ENCODE measurements at regions not wholly inside any gene's neighbourhood (a gene's known extent, or its start where the extent isn't known, plus 50 kb on each side); places are given as distances from the start of the nearest gene placed in this dataset.

DNA sequence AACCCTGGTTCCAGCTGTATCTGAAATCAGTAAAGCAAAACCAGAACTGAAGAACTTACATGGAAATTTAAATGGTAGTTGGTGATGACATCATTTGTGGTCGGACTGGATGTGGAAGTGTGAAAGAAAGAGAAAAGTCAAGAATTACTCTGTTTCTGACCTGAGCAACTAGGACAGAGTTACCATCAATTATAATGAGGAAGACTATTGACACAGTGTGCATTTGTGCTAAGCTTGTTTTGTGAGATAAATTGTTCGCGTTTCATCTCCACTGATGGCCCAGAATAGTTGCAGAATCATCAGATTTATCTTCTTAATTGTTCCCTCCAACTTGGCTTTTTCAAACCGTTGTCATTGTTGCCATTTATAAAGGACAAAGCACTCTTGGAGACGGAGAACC lies 410.6 kb upstream of the DEPDC1 start:
- TF ChIP-seq SMC3 (conservative IDR thresholded peaks at IDR 0.05; ENCODE audit: poor library complexity) (no peak), POLR2AphosphoS5 (IDR thresholded peaks at IDR 0.05) (no peak), EZH2 (IDR thresholded peaks at IDR 0.05; ENCODE audit: borderline replicate concordance, insufficient read depth, low read length, poor library complexity, severe bottlenecking) (no peak), TAF1 (IDR thresholded peaks at IDR 0.05; ENCODE audit: low read depth) (no peak), EP300 (conservative IDR thresholded peaks at IDR 0.05; ENCODE audit: poor library complexity, severe bottlenecking) (no peak), MXI1 (conservative IDR thresholded peaks at IDR 0.05; ENCODE audit: poor library complexity, severe bottlenecking) (no peak), RAD21 (conservative IDR thresholded peaks at IDR 0.05) (no peak)
- TF ChIP-seq, protein P1, sequence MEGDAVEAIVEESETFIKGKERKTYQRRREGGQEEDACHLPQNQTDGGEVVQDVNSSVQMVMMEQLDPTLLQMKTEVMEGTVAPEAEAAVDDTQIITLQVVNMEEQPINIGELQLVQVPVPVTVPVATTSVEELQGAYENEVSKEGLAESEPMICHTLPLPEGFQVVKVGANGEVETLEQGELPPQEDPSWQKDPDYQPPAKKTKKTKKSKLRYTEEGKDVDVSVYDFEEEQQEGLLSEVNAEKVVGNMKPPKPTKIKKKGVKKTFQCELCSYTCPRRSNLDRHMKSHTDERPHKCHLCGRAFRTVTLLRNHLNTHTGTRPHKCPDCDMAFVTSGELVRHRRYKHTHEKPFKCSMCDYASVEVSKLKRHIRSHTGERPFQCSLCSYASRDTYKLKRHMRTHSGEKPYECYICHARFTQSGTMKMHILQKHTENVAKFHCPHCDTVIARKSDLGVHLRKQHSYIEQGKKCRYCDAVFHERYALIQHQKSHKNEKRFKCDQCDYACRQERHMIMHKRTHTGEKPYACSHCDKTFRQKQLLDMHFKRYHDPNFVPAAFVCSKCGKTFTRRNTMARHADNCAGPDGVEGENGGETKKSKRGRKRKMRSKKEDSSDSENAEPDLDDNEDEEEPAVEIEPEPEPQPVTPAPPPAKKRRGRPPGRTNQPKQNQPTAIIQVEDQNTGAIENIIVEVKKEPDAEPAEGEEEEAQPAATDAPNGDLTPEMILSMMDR (IDR thresholded peaks at IDR 0.05; ENCODE audit: poor library complexity, severe bottlenecking), result no peak
- TF ChIP-seq, protein P2, sequence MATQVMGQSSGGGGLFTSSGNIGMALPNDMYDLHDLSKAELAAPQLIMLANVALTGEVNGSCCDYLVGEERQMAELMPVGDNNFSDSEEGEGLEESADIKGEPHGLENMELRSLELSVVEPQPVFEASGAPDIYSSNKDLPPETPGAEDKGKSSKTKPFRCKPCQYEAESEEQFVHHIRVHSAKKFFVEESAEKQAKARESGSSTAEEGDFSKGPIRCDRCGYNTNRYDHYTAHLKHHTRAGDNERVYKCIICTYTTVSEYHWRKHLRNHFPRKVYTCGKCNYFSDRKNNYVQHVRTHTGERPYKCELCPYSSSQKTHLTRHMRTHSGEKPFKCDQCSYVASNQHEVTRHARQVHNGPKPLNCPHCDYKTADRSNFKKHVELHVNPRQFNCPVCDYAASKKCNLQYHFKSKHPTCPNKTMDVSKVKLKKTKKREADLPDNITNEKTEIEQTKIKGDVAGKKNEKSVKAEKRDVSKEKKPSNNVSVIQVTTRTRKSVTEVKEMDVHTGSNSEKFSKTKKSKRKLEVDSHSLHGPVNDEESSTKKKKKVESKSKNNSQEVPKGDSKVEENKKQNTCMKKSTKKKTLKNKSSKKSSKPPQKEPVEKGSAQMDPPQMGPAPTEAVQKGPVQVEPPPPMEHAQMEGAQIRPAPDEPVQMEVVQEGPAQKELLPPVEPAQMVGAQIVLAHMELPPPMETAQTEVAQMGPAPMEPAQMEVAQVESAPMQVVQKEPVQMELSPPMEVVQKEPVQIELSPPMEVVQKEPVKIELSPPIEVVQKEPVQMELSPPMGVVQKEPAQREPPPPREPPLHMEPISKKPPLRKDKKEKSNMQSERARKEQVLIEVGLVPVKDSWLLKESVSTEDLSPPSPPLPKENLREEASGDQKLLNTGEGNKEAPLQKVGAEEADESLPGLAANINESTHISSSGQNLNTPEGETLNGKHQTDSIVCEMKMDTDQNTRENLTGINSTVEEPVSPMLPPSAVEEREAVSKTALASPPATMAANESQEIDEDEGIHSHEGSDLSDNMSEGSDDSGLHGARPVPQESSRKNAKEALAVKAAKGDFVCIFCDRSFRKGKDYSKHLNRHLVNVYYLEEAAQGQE (IDR thresholded peaks at IDR 0.05; ENCODE audit: borderline replicate concordance), result no peak
- no peaks in the 10 kb centered on the region for H4K20me1 ChIP-seq (ENCODE audit: insufficient read depth)
- H3K9me3 ChIP-seq (ENCODE audit: low read length), result no peaks in the 10 kb centered on the region
- H3F3A ChIP-seq (ENCODE audit: insufficient read depth, low read length, poor library complexity, severe bottlenecking), result no peaks in the 10 kb centered on the region
- no peak overlapping the region for H3K4me2 ChIP-seq (ENCODE audit: low read length)
- H3K36me3 ChIP-seq (ENCODE audit: insufficient read depth, low read length), result no peaks in the 10 kb centered on the region
- H3K9ac ChIP-seq (ENCODE audit: low read length), result no peak overlapping the region
- no peaks in the 10 kb centered on the region for H3K27me3 ChIP-seq (ENCODE audit: insufficient read depth, low read depth, low read length)
- no peak overlapping the region for H2AFZ ChIP-seq (ENCODE audit: low read depth, low read length)
- no peaks in the 10 kb centered on the region for H3K9me2 ChIP-seq (ENCODE audit: insufficient read depth, low read length)
- no peak overlapping the region for H3K27ac ChIP-seq (ENCODE audit: low read length)
- H3K4me3 ChIP-seq (ENCODE audit: low read length), result no peak overlapping the region
- no peaks in the 10 kb centered on the region for H3K79me2 ChIP-seq (replicated peaks; ENCODE audit: insufficient read depth, low read length)

DNA sequence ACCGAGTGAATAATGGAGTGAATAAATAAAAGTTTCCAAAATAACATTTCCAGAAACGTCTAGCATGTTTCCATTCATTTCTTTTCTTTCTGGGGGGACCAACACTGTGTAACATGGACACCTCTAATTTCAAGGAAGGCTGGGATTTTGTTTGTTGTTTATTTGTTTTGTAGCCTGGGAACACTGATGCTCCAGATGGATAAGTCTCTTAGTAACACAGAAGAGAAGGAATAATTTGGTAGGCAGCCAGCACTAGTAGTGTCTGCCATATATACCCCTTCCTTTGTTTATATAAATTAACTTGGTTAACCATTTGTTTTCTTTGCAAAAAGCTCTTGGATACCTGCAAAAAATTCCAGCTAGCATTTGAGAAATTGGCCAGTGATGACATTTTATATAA lies 411.4 kb upstream of the DEPDC1 start:
- H3K9ac ChIP-seq (ENCODE audit: low read length), result no peak overlapping the region
- H3K9me2 ChIP-seq (ENCODE audit: insufficient read depth, low read length), result no peaks in the 10 kb centered on the region
- no peaks in the 10 kb centered on the region for H3K9me3 ChIP-seq (ENCODE audit: low read length)
- no peak overlapping the region for H3K27ac ChIP-seq (ENCODE audit: low read length)
- no peaks in the 10 kb centered on the region for H3K36me3 ChIP-seq (ENCODE audit: insufficient read depth, low read length)
- H2AFZ ChIP-seq (ENCODE audit: low read depth, low read length), result no peak overlapping the region
- no peak overlapping the region for H3K4me2 ChIP-seq (ENCODE audit: low read length)
- no peaks in the 10 kb centered on the region for H3F3A ChIP-seq (ENCODE audit: insufficient read depth, low read length, poor library complexity, severe bottlenecking)
- no peak overlapping the region for H3K4me3 ChIP-seq (ENCODE audit: low read length)
- H4K20me1 ChIP-seq (ENCODE audit: insufficient read depth), result no peaks in the 10 kb centered on the region
- H3K27me3 ChIP-seq (ENCODE audit: insufficient read depth, low read depth, low read length), result no peaks in the 10 kb centered on the region
- TF ChIP-seq, protein P2 (IDR thresholded peaks at IDR 0.05; ENCODE audit: borderline replicate concordance), result no peak
- TF ChIP-seq, protein P1 (IDR thresholded peaks at IDR 0.05; ENCODE audit: poor library complexity, severe bottlenecking), result no peak
- TF ChIP-seq RAD21 (conservative IDR thresholded peaks at IDR 0.05) (no peak), EZH2 (IDR thresholded peaks at IDR 0.05; ENCODE audit: borderline replicate concordance, insufficient read depth, low read length, poor library complexity, severe bottlenecking) (no peak), POLR2AphosphoS5 (IDR thresholded peaks at IDR 0.05) (no peak), SMC3 (conservative IDR thresholded peaks at IDR 0.05; ENCODE audit: poor library complexity) (no peak), EP300 (conservative IDR thresholded peaks at IDR 0.05; ENCODE audit: poor library complexity, severe bottlenecking) (no peak), MXI1 (conservative IDR thresholded peaks at IDR 0.05; ENCODE audit: poor library complexity, severe bottlenecking) (no peak)
- no peaks in the 10 kb centered on the region for H3K79me2 ChIP-seq (replicated peaks; ENCODE audit: insufficient read depth, low read length)
